SK-N-SH (cell line): ENCODE measurements at regions not wholly inside any gene's neighbourhood (a gene's known extent, or its start where the extent isn't known, plus 50 kb on each side); places are given as distances from the start of the nearest gene placed in this dataset.

Experiments
- EZH2phosphoT487 ChIP-seq: fragments of 200-600 bp; sonication (generic); IDR thresholded peaks from 2 replicates; pipeline ENCODE4 v1.6.1; 2017; ENCODE audit warnings: low read depth, mixed run types, mild to moderate bottlenecking, antibody characterized with exemption, moderate library complexity, borderline replicate concordance
- TF ChIP-seq, protein P1 (sequence below): fragments of 200-600 bp; sonication (generic); IDR thresholded peaks from 2 replicates; pipeline ENCODE4 v1.6.1; 2017; ENCODE audit warnings: antibody characterized with exemption, mild to moderate bottlenecking, moderate library complexity

- no peak for TF ChIP-seq EZH2phosphoT487
- TF ChIP-seq, protein P1, sequence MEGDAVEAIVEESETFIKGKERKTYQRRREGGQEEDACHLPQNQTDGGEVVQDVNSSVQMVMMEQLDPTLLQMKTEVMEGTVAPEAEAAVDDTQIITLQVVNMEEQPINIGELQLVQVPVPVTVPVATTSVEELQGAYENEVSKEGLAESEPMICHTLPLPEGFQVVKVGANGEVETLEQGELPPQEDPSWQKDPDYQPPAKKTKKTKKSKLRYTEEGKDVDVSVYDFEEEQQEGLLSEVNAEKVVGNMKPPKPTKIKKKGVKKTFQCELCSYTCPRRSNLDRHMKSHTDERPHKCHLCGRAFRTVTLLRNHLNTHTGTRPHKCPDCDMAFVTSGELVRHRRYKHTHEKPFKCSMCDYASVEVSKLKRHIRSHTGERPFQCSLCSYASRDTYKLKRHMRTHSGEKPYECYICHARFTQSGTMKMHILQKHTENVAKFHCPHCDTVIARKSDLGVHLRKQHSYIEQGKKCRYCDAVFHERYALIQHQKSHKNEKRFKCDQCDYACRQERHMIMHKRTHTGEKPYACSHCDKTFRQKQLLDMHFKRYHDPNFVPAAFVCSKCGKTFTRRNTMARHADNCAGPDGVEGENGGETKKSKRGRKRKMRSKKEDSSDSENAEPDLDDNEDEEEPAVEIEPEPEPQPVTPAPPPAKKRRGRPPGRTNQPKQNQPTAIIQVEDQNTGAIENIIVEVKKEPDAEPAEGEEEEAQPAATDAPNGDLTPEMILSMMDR, result no peak
Measured at GRCh38 chr20:39581034-39581433, 618.9 kb downstream of the DHX35 start.
